HG03439 (cell line): ENCODE measurements at regions not wholly inside any gene's neighbourhood (a gene's known extent, or its start where the extent isn't known, plus 50 kb on each side); places are given as distances from the start of the nearest gene placed in this dataset.

Experiments used
- ATAC-seq: cut with Tn5 transposase; IDR thresholded peaks from one replicate; pipeline ENCODE4 v1.9.1; 2021; ENCODE audit warnings: mild to moderate bottlenecking, moderate library complexity; ENCODE audit not compliant: unreplicated experiment

DNA sequence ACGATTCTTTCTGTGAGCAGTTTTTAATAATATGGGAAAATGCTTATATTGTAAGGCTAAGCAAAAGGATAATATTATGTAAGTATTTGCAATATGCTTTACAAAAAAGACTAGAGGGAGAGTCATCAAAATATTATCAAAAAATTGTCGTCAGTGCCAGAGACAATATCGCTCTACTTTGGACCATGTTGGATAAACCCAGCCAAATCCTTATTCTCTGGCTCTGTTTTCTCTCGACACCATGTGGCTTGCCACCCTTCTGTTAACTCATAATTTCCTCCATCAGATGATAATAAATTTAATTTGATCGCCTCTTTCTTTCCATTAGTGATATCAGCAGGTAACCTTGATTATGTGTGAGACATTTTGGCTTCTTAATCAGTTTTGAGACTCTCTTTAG, 129.9 kb downstream of the CDC42EP3 start:
- no peak for ATAC-seq

DNA sequence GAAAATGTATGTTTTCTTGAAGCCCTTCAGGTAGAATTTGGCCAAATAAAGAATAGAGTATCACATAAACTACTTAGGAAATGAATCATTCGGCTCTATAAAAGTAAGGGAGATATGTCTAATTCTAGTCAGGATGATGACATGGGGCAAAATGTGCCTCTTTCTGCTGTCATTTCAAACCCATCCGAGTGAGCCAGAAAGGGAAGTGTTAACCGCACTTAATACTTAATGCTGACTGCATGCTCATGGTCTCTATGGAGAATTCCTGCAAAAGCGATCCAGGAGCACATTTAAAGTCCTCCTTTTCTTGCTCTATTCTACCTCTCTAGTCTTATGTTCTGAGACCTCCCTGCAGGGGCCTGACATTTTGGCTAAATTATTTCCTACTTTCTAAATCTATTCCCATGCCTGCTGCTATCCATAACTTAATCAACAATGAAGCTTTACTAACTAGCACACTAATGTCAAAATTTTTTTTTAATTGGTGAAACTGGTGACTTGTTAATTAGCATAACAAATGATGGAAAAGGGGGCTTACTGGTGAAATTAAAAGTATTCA, 127.4 kb downstream of the CDC42EP3 start:
- ATAC-seq, result no peak

DNA sequence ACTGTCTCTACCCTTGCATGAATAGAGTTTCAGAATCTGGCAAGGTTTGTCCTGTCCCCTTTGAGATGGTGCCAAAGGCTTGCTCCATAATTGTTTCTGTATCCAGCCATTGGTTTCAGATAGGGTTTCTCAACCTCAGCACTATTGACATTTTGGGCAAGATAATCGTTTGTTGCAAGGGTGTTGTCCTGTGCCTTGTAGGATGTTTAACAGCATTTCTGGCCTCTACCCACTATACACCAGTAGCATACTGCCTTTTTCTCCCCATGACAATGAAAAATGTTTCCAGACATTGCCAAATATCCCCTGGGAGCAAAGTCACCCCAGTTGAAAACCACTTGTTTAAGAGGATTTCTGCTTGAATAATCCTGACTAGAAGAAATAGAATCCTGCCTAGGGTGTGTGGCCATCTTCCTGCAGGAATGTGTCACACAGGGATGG, 126.8 kb downstream of the CDC42EP3 start:
- no peak for ATAC-seq

- ATAC-seq, result peak; percentile 52
Observed at GRCh38 chr2:37549598-37549997, 121.8 kb downstream of the CDC42EP3 start.

DNA sequence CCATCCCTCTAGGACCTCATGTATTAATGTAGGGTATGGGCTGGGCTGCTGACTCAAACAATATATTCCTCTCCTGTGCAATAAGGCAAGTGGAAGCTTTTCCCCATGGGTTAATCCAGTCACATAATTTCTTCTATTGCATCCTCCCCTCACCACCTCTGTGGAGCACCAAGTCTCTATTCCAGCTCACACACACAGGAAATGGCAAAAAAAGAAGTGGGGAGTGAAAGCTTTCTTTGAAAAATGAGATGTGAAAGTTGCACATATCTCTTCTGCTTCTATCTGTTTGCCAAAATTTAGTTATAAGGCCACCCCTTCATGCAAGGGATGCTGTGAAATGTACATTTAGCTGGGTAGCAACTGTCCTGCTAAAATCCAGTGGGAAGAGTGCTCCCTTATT, 121.3 kb downstream of the CDC42EP3 start:
- no peak for ATAC-seq

GRCh38 chr2:37551783-37552182, 119.7 kb downstream of the CDC42EP3 start:
- no peak for ATAC-seq

DNA sequence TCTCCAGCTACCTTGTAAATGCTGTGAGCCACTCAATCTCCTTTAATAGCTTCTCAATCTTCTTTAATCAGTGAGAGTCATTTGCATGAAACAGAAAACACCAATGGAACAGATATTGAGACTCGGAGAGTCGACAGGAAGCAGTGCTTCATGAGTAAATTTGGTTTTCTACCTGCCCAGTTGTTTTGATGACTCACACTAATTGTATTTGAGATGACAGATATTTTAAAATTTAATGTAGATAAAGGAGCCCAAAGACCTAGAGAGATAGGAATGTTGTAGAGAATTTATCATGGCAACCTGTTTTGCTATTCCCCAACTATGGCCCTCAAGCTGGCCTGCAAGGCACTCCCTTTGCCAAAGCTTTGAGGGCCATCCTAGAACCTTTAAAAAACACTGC, 119.1 kb downstream of the CDC42EP3 start:
- ATAC-seq, result no peak

- no peak for ATAC-seq
Observed at GRCh38 chr2:37553411-37554154, 117.9 kb downstream of the CDC42EP3 start.

- ATAC-seq, result no peak
Observed at GRCh38 chr2:37554155-37554510, 117.3 kb downstream of the CDC42EP3 start.

DNA sequence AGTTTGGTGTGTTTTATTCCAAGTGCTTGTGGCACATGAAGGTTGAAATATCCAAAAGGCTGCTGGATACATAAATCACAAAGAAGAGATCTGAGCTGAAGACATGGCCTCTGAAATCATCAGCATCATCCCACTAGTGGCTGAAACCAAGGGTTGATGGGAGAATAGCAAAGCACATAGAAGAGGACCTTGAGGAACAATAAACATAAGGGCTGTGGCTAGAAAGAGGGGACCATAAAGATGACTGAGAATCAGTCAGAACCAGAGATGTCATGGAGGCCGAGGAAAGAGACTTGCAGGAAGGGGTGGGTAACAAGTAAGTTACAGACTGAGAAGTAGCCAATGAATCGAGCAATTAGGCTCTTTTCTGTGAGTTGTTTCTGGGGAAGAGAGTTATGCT, 116.8 kb downstream of the CDC42EP3 start:
- ATAC-seq, result no peak

DNA sequence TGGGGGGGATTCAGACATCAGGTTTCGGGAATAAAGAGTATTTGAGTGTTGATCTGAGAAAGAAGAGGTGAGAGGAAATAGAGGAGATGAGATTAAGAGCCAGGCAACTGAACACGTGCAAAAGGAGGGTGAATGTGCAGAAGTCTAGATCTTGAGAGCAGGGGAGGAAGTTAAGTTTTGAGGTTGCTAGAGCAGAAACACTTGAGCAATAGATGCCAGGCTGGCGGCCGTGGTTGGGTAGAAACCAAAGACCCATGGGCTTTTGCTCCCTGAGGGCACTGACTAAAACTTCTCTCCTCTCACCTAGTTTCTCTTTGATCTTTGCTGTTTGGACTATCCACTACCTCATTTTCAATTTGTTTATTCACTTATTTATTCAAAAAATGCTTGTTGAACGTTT, 116.0 kb downstream of the CDC42EP3 start:
- peak; percentile 54 for ATAC-seq

- ATAC-seq, result no peak
Observed at GRCh38 chr2:37556256-37556655, 115.2 kb downstream of the CDC42EP3 start.

- no peak for ATAC-seq
Observed at GRCh38 chr2:37558623-37559022, 112.8 kb downstream of the CDC42EP3 start.

DNA sequence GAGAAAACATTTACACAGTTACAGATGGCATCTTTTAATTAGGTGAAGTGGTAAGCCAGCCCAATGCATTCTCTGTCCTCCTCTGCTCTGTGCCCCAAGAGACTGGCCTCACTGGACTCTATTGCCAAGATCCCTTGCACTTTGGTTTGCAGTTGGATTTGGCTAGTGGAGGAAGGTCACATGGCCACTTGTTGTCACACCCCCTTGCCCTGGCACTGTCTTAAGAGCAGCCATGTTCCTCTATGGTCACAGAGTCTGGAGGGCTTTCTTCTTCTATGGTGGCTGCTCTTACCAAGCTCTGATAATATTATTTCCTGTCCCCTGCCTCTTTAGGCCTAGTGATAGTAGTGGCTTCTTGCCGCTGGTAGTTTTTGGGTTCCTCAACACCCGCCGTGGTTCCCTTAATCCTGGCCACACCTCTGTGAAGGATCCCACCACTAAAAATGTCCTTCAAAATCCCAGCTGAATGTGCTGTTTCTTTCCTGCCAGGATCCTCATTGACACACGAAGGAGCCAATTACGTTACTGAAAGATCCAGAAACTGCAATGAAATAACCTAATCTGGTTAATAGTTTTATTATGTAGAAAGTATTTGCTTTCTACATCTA, 111.1 kb downstream of the CDC42EP3 start:
- ATAC-seq, result no peak

DNA sequence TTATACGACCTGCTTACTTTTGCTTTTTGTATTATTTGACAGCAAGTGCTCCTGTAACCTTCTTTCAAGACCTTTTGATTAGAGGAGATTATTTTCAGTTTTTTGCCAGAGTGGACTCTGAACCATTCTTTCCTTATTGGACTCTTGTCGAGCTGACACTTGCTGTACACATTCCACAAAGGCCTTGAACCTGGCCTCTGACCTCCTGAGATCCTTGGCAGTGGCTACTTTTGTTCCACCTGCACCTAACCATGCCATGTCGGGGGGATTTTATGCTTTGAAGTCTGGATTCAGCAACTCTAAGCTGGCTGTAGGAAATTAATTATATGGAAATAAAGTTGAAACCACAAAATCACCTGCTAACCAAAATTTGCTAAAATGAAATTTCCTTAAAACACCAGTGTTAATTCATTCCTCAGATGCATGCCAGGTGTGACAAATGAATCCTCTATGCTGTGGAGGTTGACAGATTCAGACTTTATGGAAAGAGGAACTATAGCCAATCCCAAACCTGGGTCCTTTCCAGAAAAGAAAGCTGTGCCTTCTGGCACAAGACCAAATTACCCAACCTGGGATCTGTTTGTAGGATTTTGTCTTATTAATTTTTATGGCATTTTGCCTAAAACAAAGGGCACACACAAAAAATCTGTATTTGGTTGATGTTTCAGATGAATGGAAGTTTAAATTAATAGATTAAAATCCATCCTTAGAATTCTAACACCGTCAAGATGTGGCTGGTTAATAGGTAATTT, 110.4 kb downstream of the CDC42EP3 start:
- no peak for ATAC-seq

DNA sequence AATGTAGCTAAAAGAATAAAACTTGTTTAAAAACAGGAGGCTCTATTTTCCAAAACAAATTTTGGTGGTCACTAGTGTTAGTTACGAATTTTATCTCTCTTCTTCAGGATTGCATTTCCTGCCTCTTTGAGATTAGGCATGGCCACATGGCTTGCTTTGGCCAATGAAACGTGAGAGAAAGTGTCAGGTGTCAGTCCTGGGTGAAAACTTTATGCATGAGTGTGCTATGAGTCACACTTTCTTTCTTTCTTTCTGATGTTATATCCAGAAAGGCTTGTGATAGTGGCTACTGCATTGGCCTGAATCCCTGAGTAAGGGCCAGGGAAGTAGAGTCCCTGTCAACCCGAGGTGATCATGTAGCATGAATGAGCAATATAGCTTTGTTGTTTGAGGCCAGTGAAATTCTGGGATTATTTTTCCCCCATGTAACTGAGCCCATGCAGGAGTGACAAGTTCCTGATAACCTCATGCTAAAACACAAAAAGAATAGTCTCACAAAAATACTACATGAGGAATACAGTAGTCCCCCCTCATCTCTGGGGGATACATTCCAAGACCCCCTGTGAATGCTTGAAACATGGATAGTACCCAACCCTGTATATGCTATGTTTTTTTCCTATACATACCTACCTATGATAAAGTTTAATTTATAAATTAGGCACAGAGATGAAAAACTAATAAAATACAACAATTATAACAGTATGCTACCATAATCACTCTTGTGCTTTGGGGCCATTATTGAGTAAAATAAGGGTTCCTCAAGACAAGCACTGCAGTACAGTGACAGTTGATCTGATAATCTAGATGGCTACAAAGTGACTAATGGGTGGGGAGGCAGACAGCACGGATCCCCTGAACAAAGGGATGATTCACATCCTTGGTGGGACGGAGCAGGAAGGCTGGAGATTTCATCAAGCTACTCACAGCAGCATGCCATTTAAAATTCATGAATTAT, 109.5 kb downstream of the CDC42EP3 start:
- peak; percentile 72 for ATAC-seq

GRCh38 chr2:37563375-37564015, 107.9 kb downstream of the CDC42EP3 start:
- ATAC-seq, result no peak

DNA sequence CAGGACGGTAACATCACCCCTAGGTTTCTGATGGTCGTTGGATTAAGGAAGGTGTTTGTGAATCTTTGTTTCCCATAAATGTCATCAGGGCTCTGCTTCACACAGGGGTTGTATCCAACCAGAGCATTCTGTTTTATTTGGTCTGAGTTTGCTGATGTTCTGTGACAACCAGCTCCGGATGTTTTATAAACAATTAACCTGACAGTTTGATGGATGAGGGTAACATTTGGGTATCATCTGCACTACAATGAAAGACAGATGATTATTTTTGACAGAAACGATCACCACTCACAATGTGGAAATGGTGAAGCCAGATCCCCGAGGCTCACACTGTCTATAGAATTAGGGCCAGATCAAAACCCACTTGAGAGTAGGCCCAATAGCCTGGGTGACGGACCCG, 107.1 kb downstream of the CDC42EP3 start:
- no peak for ATAC-seq

DNA sequence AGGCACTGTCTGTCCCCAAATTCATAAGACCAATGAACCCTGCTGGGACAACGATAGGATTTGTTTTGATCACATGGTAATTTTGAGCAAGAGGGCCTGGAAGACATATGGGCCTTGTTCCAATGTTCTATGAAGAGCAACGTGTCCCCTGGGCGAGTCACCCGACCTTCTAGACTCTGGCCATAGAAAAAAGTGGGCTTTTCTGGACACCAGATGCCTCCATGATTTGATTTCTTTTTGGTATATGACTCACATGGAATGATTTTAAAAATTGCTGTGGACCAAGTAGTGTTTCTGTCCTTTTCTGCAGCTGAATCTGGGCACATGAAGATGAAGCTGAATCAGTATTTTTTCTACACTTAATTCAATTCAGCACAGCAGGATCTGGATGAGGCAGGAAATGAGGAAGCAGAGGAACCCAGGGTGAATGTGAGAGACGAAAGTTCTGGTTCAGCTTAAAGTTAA, 104.9 kb downstream of the CDC42EP3 start:
- ATAC-seq, result no peak

DNA sequence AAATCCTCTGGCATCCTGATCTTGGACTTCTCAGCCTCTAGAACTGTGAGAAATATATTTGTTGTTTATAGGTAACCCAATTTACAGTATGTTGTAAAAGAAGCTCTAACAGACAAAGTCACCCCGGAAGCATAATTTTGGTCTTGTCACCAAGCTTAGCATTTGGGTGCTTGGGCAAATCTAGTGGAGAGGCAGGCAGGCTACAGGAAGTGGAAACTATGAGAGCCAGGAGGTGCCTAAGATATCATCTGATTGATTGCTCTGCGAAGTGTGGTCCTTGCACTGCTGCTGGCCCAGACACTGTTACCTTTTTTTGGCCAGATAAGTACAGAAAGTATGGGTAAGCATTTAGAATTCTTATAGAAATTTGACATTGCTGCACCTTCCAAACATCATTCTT, 102.9 kb downstream of the CDC42EP3 start:
- no peak for ATAC-seq
